ENCODE measurements at regions not wholly inside any gene's neighbourhood (a gene's known extent, or its start where the extent isn't known, plus 50 kb on each side); places are given as distances from the start of the nearest gene placed in this dataset.

GRCh38 chr18:35868915-35869314, 103.6 kb upstream of the RMP24 start:
- Histone ChIP-seq H3K4me1 (ENCODE audit: control insufficient read depth in 5 of 5, insufficient read depth in 5 of 5, low read length in 5 of 5) (no peaks in the 10 kb centered on the region), H3K27me3 (ENCODE audit: control insufficient read depth in 3 of 3, insufficient read depth in 3 of 3, low read length in 2 of 3) (no peaks in the 10 kb centered on the region), H3K4me3 (no peak overlapping the region), H3K9ac (ENCODE audit: insufficient read depth in 1 of 2, low read length in 2 of 2) (no peak overlapping the region), H3K9me3 (ENCODE audit: control insufficient read depth in 4 of 4, insufficient read depth in 3 of 4, low read length in 3 of 4) (peaks cover 0 to 3% (median 0%) of the 10 kb centered on the region in 4 donors), H3K27ac (ENCODE audit: low read depth in 1 of 2, low read length in 1 of 2) (no peak overlapping the region), H3K36me3 (ENCODE audit: control insufficient read depth in 4 of 4, insufficient read depth in 4 of 4, low read length in 4 of 4) (no peaks in the 10 kb centered on the region)
- TF ChIP-seq CTCF (IDR thresholded peaks at IDR 0.05; ENCODE audit: control extremely low read depth, extremely low read depth), result no peak
- no peak for ATAC-seq (ENCODE audit: insufficient read depth, low FRiP score)
- DNase-seq, result no peak

GRCh38 chr18:35871337-35871736, 101.1 kb upstream of the RMP24 start:
- ATAC-seq (ENCODE audit: insufficient read depth, low FRiP score) (no peak), DNase-seq (no peak)
- Histone ChIP-seq H3K27me3 (ENCODE audit: control insufficient read depth in 3 of 3, insufficient read depth in 3 of 3, low read length in 2 of 3) (no peaks in the 10 kb centered on the region), H3K4me1 (ENCODE audit: control insufficient read depth in 5 of 5, insufficient read depth in 5 of 5, low read length in 5 of 5) (no peaks in the 10 kb centered on the region), H3K36me3 (ENCODE audit: control insufficient read depth in 4 of 4, insufficient read depth in 4 of 4, low read length in 4 of 4) (no peaks in the 10 kb centered on the region), H3K27ac (ENCODE audit: low read depth in 1 of 2, low read length in 1 of 2) (no peak overlapping the region), H3K9me3 (ENCODE audit: control insufficient read depth in 4 of 4, insufficient read depth in 3 of 4, low read length in 3 of 4) (peaks cover 0 to 3% (median 0%) of the 10 kb centered on the region in 4 donors), H3K4me3 (no peak overlapping the region), H3K9ac (ENCODE audit: insufficient read depth in 1 of 2, low read length in 2 of 2) (no peak overlapping the region)
- 72 to 90% methylated on average over 2 of the region's 2 CpGs for WGBS, 2 donors
- no peak for TF ChIP-seq CTCF (IDR thresholded peaks at IDR 0.05; ENCODE audit: control extremely low read depth, extremely low read depth)

GRCh38 chr18:35875566-35875965, 96.9 kb upstream of the RMP24 start:
- 94 to 100% methylated on average over 1 of the region's 1 CpG for WGBS, 2 donors
- Histone ChIP-seq H3K4me3 (no peak overlapping the region), H3K36me3 (ENCODE audit: control insufficient read depth in 4 of 4, insufficient read depth in 4 of 4, low read length in 4 of 4) (no peaks in the 10 kb centered on the region), H3K9me3 (ENCODE audit: control insufficient read depth in 4 of 4, insufficient read depth in 3 of 4, low read length in 3 of 4) (peaks cover 0 to 5% (median 0%) of the 10 kb centered on the region in 4 donors), H3K27me3 (ENCODE audit: control insufficient read depth in 3 of 3, insufficient read depth in 3 of 3, low read length in 2 of 3) (no peaks in the 10 kb centered on the region), H3K27ac (ENCODE audit: low read depth in 1 of 2, low read length in 1 of 2) (no peak overlapping the region), H3K4me1 (ENCODE audit: control insufficient read depth in 5 of 5, insufficient read depth in 5 of 5, low read length in 5 of 5) (no peaks in the 10 kb centered on the region), H3K9ac (ENCODE audit: insufficient read depth in 1 of 2, low read length in 2 of 2) (no peak overlapping the region)
- TF ChIP-seq CTCF (IDR thresholded peaks at IDR 0.05; ENCODE audit: control extremely low read depth, extremely low read depth), result no peak
- DNase-seq, result no peak
- no peak for ATAC-seq (ENCODE audit: insufficient read depth, low FRiP score)

GRCh38 chr18:35876243-35876642, 96.2 kb upstream of the RMP24 start:
- no peak for TF ChIP-seq CTCF (IDR thresholded peaks at IDR 0.05; ENCODE audit: control extremely low read depth, extremely low read depth)
- no peak for DNase-seq
- Histone ChIP-seq H3K9ac (ENCODE audit: insufficient read depth in 1 of 2, low read length in 2 of 2) (no peak overlapping the region), H3K36me3 (ENCODE audit: control insufficient read depth in 4 of 4, insufficient read depth in 4 of 4, low read length in 4 of 4) (no peaks in the 10 kb centered on the region), H3K4me1 (ENCODE audit: control insufficient read depth in 5 of 5, insufficient read depth in 5 of 5, low read length in 5 of 5) (no peaks in the 10 kb centered on the region), H3K27me3 (ENCODE audit: control insufficient read depth in 3 of 3, insufficient read depth in 3 of 3, low read length in 2 of 3) (no peaks in the 10 kb centered on the region), H3K4me3 (no peak overlapping the region), H3K9me3 (ENCODE audit: control insufficient read depth in 4 of 4, insufficient read depth in 3 of 4, low read length in 3 of 4) (peaks cover 0 to 5% (median 0%) of the 10 kb centered on the region in 4 donors), H3K27ac (ENCODE audit: low read depth in 1 of 2, low read length in 1 of 2) (no peak overlapping the region)
- ATAC-seq (ENCODE audit: insufficient read depth, low FRiP score), result no peak
- 61 to 88% methylated on average over 1 of the region's 1 CpG for WGBS, 2 donors

Measured in lung (tissue), 11 donors.